GM18508 (cell line): ENCODE measurements at regions not wholly inside any gene's neighbourhood (a gene's known extent, or its start where the extent isn't known, plus 50 kb on each side); places are given as distances from the start of the nearest gene placed in this dataset.

Experiments
- ATAC-seq: cut with Tn5 transposase; IDR thresholded peaks from one replicate; pipeline ENCODE4 v1.9.1; 2021; ENCODE audit warnings: moderate number of reproducible peaks; ENCODE audit not compliant: insufficient read depth, unreplicated experiment

GRCh38 chr1:238252033-238252802, 361.5 kb upstream of the ZP4 start:
- ATAC-seq, result peak; percentile 68

- ATAC-seq, result no peak
Measured at GRCh38 chr1:238248356-238248755, 357.6 kb upstream of the ZP4 start.

GRCh38 chr1:238242181-238242580, 351.5 kb upstream of the ZP4 start:
- no peak for ATAC-seq

GRCh38 chr1:238241607-238242006, 350.9 kb upstream of the ZP4 start:
- no peak for ATAC-seq

- no peak for ATAC-seq
Measured at GRCh38 chr1:238239343-238239742, 348.6 kb upstream of the ZP4 start.

GRCh38 chr1:238233966-238234365, 343.2 kb upstream of the ZP4 start:
- no peak for ATAC-seq

- no peak for ATAC-seq
Measured at GRCh38 chr1:238232084-238232710, 341.5 kb upstream of the ZP4 start.

- ATAC-seq, result no peak
Measured at GRCh38 chr1:238226810-238227209, 336.1 kb upstream of the ZP4 start.

GRCh38 chr1:238223076-238223640, 332.4 kb upstream of the ZP4 start:
- no peak for ATAC-seq

GRCh38 chr1:238221738-238222137, 331.0 kb upstream of the ZP4 start:
- ATAC-seq, result no peak

- ATAC-seq, result no peak
Measured at GRCh38 chr1:238214449-238214848, 323.7 kb upstream of the ZP4 start.

- ATAC-seq, result no peak
Measured at GRCh38 chr1:238205045-238205662, 314.4 kb upstream of the ZP4 start.

- ATAC-seq, result no peak
Measured at GRCh38 chr1:238201992-238202391, 311.3 kb upstream of the ZP4 start.

GRCh38 chr1:238199325-238199724, 308.6 kb upstream of the ZP4 start:
- ATAC-seq, result no peak

- no peak for ATAC-seq
Measured at GRCh38 chr1:238196516-238196915, 305.8 kb upstream of the ZP4 start.

- ATAC-seq, result no peak
Measured at GRCh38 chr1:238191170-238191569, 300.4 kb upstream of the ZP4 start.

GRCh38 chr1:238187575-238187949, 296.8 kb upstream of the ZP4 start:
- ATAC-seq, result no peak

- ATAC-seq, result no peak
Measured at GRCh38 chr1:238186887-238187574, 296.3 kb upstream of the ZP4 start.

GRCh38 chr1:238177960-238178645, 287.4 kb upstream of the ZP4 start:
- no peak for ATAC-seq

- no peak for ATAC-seq
Measured at GRCh38 chr1:238177351-238177750, 286.6 kb upstream of the ZP4 start.
